ENCODE measurements at regions not wholly inside any gene's neighbourhood (a gene's known extent, or its start where the extent isn't known, plus 50 kb on each side); places are given as distances from the start of the nearest gene placed in this dataset.

GRCh38 chr2:195601361-195601760 lies 55.7 kb upstream of the SLC39A10 start:
- no peak overlapping the region for H3K4me3 ChIP-seq
- H3K27me3 ChIP-seq (replicated peaks; ENCODE audit: insufficient read depth), result no peaks in the 10 kb centered on the region
- no peaks in the 10 kb centered on the region for H3K36me3 ChIP-seq
- no peak overlapping the region for H3K27ac ChIP-seq
- no peak for DNase-seq (ENCODE audit: low spot score)
- TF ChIP-seq CTCF (IDR thresholded peaks at IDR 0.05), result no peak
- H3K4me1 ChIP-seq (ENCODE audit: control insufficient read depth in 1 of 2, low read depth in 2 of 2), result no peaks in the 10 kb centered on the region
- ATAC-seq (ENCODE audit: insufficient number of reproducible peaks, low FRiP score, low read depth), result no peak
- no peaks in the 10 kb centered on the region for H3K9me3 ChIP-seq

GRCh38 chr2:195600778-195601177 lies 56.2 kb upstream of the SLC39A10 start:
- Histone ChIP-seq H3K27me3 (replicated peaks; ENCODE audit: insufficient read depth) (no peaks in the 10 kb centered on the region), H3K36me3 (no peaks in the 10 kb centered on the region), H3K27ac (no peak overlapping the region), H3K4me1 (ENCODE audit: control insufficient read depth in 1 of 2, low read depth in 2 of 2) (no peaks in the 10 kb centered on the region), H3K9me3 (no peaks in the 10 kb centered on the region), H3K4me3 (no peak overlapping the region)
- no peak for DNase-seq (ENCODE audit: low spot score)
- ATAC-seq (ENCODE audit: insufficient number of reproducible peaks, low FRiP score, low read depth), result no peak
- no peak for TF ChIP-seq CTCF (IDR thresholded peaks at IDR 0.05)

GRCh38 chr2:195596840-195597239 lies 60.2 kb upstream of the SLC39A10 start:
- no peaks in the 10 kb centered on the region for H3K4me1 ChIP-seq (ENCODE audit: control insufficient read depth in 1 of 2, low read depth in 2 of 2)
- no peak for TF ChIP-seq CTCF (IDR thresholded peaks at IDR 0.05)
- H3K36me3 ChIP-seq, result no peaks in the 10 kb centered on the region
- H3K27ac ChIP-seq, result no peak overlapping the region
- no peaks in the 10 kb centered on the region for H3K27me3 ChIP-seq (replicated peaks; ENCODE audit: insufficient read depth)
- H3K9me3 ChIP-seq, result no peaks in the 10 kb centered on the region
- no peak for DNase-seq (ENCODE audit: low spot score)
- no peak overlapping the region for H3K4me3 ChIP-seq
- ATAC-seq (ENCODE audit: insufficient number of reproducible peaks, low FRiP score, low read depth), result no peak

GRCh38 chr2:195595825-195596224 lies 61.2 kb upstream of the SLC39A10 start:
- Histone ChIP-seq H3K4me1 (ENCODE audit: control insufficient read depth in 1 of 2, low read depth in 2 of 2) (peaks cover 0 to under 1% of the 10 kb centered on the region in 2 donors), H3K27me3 (replicated peaks; ENCODE audit: insufficient read depth) (no peaks in the 10 kb centered on the region), H3K27ac (no peak overlapping the region), H3K9me3 (no peaks in the 10 kb centered on the region), H3K4me3 (no peak overlapping the region), H3K36me3 (no peaks in the 10 kb centered on the region)
- TF ChIP-seq CTCF (IDR thresholded peaks at IDR 0.05), result no peak
- DNase-seq (ENCODE audit: low spot score) (no peak), ATAC-seq (ENCODE audit: insufficient number of reproducible peaks, low FRiP score, low read depth) (no peak)

GRCh38 chr2:195594919-195595694 lies 61.9 kb upstream of the SLC39A10 start:
- no peaks in the 10 kb centered on the region for H3K36me3 ChIP-seq
- no peak for DNase-seq (ENCODE audit: low spot score)

More at GRCh38 chr2:195594919-195595694, 61.9 kb upstream of the SLC39A10 start:
- no peaks in the 10 kb centered on the region for H3K9me3 ChIP-seq
- H3K27me3 ChIP-seq (replicated peaks; ENCODE audit: insufficient read depth), result no peaks in the 10 kb centered on the region
- ATAC-seq (ENCODE audit: insufficient number of reproducible peaks, low FRiP score, low read depth), result no peak
- H3K4me1 ChIP-seq (ENCODE audit: control insufficient read depth in 1 of 2, low read depth in 2 of 2), result peaks cover 0 to 8% of the 10 kb centered on the region in 2 donors
- H3K27ac ChIP-seq, result no peak overlapping the region
- no peak for TF ChIP-seq CTCF (IDR thresholded peaks at IDR 0.05)
- H3K4me3 ChIP-seq, result no peak overlapping the region

All from thoracic aorta (tissue), 2 donors.